AG04449 (cell line): ENCODE measurements at regions not wholly inside any gene's neighbourhood (a gene's known extent, or its start where the extent isn't known, plus 50 kb on each side); places are given as distances from the start of the nearest gene placed in this dataset.
"Not testable (repeated sequence)": the region's sequence is repeated elsewhere in the genome, so short reads cannot be mapped to it uniquely, and the experiment has no call there.

Experiments
- CTCF ChIA-PET: fragments of 350-600 bp; formaldehyde crosslinking; extraction: SDS; loops from one replicate; lab custom pipeline; 2021; ENCODE audit warnings: antibody characterized with exemption; lab: Yijun Ruan, JAX
- POLR2A ChIA-PET: fragments of 400-600, 350-600 bp; formaldehyde crosslinking; extraction: SDS; loops from one replicate; lab custom pipeline; 2020; ENCODE audit warnings: antibody characterized with exemption, inconsistent platforms; lab: Yijun Ruan, JAX
- DNase-seq: peaks from one replicate; pipeline ENCODE4 v3.0.0-alpha.2; 2010; ENCODE audit warnings: low read depth, low spot score
- H3K4me3 ChIP-seq: 2 replicates; pipeline ENCODE4 v1.5.1; 2011; ENCODE audit warnings: low read depth, mild to moderate bottlenecking, control low read depth, low read length
- CTCF ChIP-seq: IDR thresholded peaks from one replicate; pipeline ENCODE4 v1.5.1; 2011; ENCODE audit warnings: mild to moderate bottlenecking, moderate library complexity, low read length, control low read depth, inconsistent platforms; ENCODE audit not compliant: insufficient read depth; ENCODE audit errors: missing control alignments

- POLR2A ChIA-PET, CTCF ChIA-PET: not testable (repeated sequence)
Measured at GRCh38 chr9:41657141-41657540, 468.0 kb upstream of the ZNG1F start.

GRCh38 chr9:41655071-41655554, 466.0 kb upstream of the ZNG1F start:
- POLR2A ChIA-PET, result not testable (repeated sequence)

More at GRCh38 chr9:41657141-41657540, 468.0 kb upstream of the ZNG1F start:
- not testable (repeated sequence) for H3K4me3 ChIP-seq, DNase-seq

GRCh38 chr9:41654349-41654748, 465.2 kb upstream of the ZNG1F start:
- DNase-seq, CTCF ChIA-PET, POLR2A ChIA-PET, H3K4me3 ChIP-seq: not testable (repeated sequence)

More at GRCh38 chr9:41655071-41655554, 466.0 kb upstream of the ZNG1F start:
- H3K4me3 ChIP-seq, DNase-seq, CTCF ChIA-PET: not testable (repeated sequence)

- POLR2A ChIA-PET, CTCF ChIA-PET, DNase-seq, H3K4me3 ChIP-seq: not testable (repeated sequence)
Measured at GRCh38 chr9:41653560-41654340, 464.6 kb upstream of the ZNG1F start.

- DNase-seq, H3K4me3 ChIP-seq, POLR2A ChIA-PET, CTCF ChIA-PET: not testable (repeated sequence)
Measured at GRCh38 chr9:41652800-41653199, 463.7 kb upstream of the ZNG1F start.

- H3K4me3 ChIP-seq, CTCF ChIA-PET, DNase-seq, POLR2A ChIA-PET: not testable (repeated sequence)
Measured at GRCh38 chr9:41652100-41652713, 463.1 kb upstream of the ZNG1F start.

GRCh38 chr9:41650086-41650485, 461.0 kb upstream of the ZNG1F start:
- CTCF ChIA-PET, POLR2A ChIA-PET, H3K4me3 ChIP-seq, DNase-seq: not testable (repeated sequence)

GRCh38 chr9:41648564-41648963, 459.4 kb upstream of the ZNG1F start:
- POLR2A ChIA-PET, H3K4me3 ChIP-seq, DNase-seq, CTCF ChIA-PET: not testable (repeated sequence)

- POLR2A ChIA-PET, DNase-seq, CTCF ChIA-PET, H3K4me3 ChIP-seq: not testable (repeated sequence)
Measured at GRCh38 chr9:41646246-41646645, 457.1 kb upstream of the ZNG1F start.

- TF ChIP-seq CTCF, result peak; percentile 11
- CTCF ChIA-PET, DNase-seq, POLR2A ChIA-PET: not testable (repeated sequence)
- peak overlapping the region; percentile 52 for H3K4me3 ChIP-seq
Measured at GRCh38 chr9:41643571-41644279, 454.6 kb upstream of the ZNG1F start.

- DNase-seq, POLR2A ChIA-PET: not testable (repeated sequence)
Measured at GRCh38 chr9:41633726-41634125, 444.6 kb upstream of the ZNG1F start.

GRCh38 chr9:41623666-41624065, 434.5 kb upstream of the ZNG1F start:
- H3K4me3 ChIP-seq, DNase-seq, POLR2A ChIA-PET, CTCF ChIA-PET: not testable (repeated sequence)

More at GRCh38 chr9:41633726-41634125, 444.6 kb upstream of the ZNG1F start:
- CTCF ChIA-PET, H3K4me3 ChIP-seq: not testable (repeated sequence)

GRCh38 chr9:41619254-41619653, 430.1 kb upstream of the ZNG1F start:
- POLR2A ChIA-PET, CTCF ChIA-PET, DNase-seq, H3K4me3 ChIP-seq: not testable (repeated sequence)

GRCh38 chr9:41606961-41607547, 417.9 kb upstream of the ZNG1F start:
- DNase-seq, H3K4me3 ChIP-seq, POLR2A ChIA-PET, CTCF ChIA-PET: not testable (repeated sequence)

GRCh38 chr9:41565572-41565971, 376.5 kb upstream of the ZNG1F start:
- CTCF ChIA-PET, H3K4me3 ChIP-seq, DNase-seq, POLR2A ChIA-PET: not testable (repeated sequence)
